GM21381 (cell line): ENCODE measurements at regions not wholly inside any gene's neighbourhood (a gene's known extent, or its start where the extent isn't known, plus 50 kb on each side); places are given as distances from the start of the nearest gene placed in this dataset.
"Not testable (repeated sequence)": the region's sequence is repeated elsewhere in the genome, so short reads cannot be mapped to it uniquely, and the experiment has no call there.

ENCODE experiments used
- ATAC-seq: cut with Tn5 transposase; IDR thresholded peaks from one replicate; pipeline ENCODE4 v1.9.1; 2021; ENCODE audit warnings: mild to moderate bottlenecking, moderate library complexity; ENCODE audit not compliant: unreplicated experiment

DNA sequence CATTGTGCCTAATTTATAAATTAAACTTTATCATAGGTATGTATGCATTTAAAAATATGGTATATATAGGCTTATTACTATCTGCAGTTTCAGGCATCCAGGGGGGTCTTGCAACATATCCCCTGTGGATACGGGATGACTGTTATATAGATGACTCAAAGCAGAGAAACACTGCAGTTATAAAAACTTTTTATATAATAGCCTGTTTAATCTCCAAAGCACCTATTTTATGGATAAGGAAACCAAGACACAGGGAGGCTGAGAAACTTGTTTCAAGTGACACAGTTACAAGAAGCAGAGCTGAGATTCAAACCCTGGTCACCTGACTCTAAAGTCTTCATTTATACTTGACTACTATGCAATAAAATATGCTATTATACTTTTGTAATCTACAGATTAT lies 897.7 kb downstream of the KCNA4 start:
- ATAC-seq: no peak

GRCh38 chr11:29100967-29101366 lies 915.9 kb downstream of the KCNA4 start:
- no peak for ATAC-seq

DNA sequence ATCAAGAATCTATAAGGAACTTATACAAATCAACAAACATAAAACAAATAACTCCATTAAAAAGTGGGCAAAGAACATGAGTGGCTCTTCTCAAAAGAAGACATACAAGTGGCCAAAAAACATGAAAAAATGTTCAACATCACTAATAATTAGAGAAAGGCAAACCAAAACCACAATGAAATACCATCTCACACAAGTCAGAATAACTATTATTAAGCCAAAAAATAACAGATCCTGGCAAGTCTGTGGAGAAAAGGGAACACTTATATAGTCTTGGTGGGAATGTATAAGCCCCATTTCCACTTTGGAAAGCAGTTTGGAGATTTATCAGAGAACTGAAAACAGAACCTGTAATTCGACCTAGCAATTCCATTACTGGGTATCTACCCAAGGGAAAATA lies 921.0 kb downstream of the KCNA4 start:
- no peak for ATAC-seq

- ATAC-seq: no peak
These were observed 923.3 kb downstream of the KCNA4 start for GRCh38 chr11:29093416-29094120.

DNA sequence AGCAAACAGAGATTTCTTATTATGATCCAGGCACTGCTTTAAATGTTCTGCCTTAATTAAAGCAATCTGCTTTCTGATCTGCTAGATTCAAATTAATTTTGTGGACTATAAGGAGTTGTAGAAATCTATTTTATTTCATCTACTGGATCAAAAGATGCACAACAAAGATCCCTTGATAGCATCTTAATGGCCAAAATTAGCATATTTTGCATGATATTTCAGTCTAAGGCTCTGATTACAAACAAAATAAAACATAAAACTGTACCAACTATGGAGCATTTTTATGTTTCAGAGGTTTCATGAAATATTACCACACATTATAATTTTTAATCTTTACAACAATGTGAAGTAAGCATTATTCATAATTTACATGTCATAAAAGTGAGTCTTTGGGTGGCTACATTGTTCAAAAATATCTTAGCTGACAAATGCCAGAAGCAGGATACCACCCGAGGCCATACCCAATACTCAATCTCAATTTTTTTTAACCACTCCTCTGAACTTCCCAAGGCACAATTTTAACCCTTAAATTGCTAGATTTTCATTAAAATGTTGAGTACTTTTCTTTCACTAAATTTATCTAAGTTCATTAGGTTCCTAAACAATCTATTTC lies 929.5 kb downstream of the KCNA4 start:
- ATAC-seq: no peak

DNA sequence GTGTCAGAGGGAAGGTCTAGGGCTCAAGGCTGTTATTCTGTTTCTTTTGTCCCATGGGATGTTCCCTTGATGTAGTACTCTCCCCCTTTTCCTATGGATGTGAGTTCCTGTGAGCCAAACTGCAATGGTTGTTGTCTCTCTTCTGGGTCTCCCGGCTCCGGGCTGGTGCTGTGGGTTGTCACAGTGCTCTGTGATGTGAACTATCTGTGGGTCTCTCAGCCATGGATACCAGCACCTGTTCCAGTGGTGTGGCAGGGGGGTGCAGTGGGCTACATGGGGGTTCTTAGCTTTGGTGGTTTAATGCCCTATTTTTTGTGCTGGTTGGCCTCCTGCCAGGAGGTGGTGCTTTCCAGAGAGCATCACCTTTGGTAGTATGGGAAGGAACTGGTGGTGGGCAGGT lies 941.1 kb downstream of the KCNA4 start:
- no peak for ATAC-seq

- no peak for ATAC-seq
These were observed 953.0 kb downstream of the KCNA4 start for GRCh38 chr11:29063630-29064361.

DNA sequence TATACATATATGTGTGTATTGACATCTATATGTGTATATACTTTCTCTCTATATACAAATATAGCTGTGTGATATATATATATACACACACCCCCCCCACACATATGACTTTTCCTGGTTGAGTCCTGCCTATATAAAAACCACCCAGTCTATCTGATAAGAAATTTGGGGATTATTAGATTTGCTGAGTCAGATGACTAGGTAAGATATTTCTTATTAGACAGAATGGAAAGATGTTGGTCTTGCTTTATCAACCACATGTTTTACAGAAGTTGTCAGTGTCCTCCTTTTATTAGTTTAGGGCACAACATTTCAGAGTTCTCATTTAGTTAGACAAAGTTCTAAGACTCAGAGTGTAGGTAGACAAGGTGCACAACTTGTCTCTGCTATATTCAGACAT lies 953.3 kb downstream of the METTL15 start:
- no peak for ATAC-seq

DNA sequence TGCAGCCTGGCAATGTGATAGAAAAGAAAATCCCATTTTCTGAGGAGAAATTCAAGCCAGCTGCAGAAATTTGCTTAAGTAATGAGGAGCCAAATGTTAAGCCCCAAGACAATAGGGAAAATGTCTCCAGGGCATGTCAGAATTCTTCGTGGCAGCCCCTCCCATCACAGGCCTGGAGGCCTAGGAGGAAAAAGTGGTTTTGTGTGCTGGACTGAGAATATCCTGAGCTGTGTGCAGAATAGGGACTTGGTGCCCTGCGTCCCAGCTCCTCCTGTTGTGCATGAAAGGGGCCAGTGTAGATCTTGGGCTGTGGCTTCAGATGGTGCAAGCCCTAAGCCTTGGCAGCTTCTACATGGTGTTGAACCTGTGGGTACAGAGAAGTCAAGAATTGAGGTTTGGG lies 948.3 kb downstream of the METTL15 start:
- not testable (repeated sequence) for ATAC-seq

GRCh38 chr11:29051935-29052334 lies 943.7 kb downstream of the METTL15 start:
- ATAC-seq: no peak

DNA sequence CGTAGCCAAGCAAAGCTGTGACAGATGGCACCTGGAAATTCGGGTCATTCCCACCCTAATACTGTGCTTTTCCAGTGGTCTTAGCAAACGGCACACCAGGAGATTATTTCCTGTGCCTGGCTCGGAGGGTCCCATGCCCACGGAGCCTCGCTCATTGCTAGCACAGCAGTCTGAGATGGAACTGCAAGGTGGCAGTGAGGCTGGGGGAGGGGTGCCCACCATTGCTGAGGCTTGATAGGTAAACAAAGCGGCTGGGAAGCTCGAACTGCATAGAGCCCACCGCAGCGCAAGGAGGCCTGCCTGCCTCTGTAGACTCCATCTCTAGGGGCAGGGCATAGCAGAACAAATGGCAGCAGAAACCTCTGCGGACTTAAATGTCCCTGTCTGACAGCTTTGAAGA lies 942.8 kb downstream of the METTL15 start:
- not testable (repeated sequence) for ATAC-seq

GRCh38 chr11:29040489-29040888 lies 932.3 kb downstream of the METTL15 start:
- ATAC-seq: no peak

DNA sequence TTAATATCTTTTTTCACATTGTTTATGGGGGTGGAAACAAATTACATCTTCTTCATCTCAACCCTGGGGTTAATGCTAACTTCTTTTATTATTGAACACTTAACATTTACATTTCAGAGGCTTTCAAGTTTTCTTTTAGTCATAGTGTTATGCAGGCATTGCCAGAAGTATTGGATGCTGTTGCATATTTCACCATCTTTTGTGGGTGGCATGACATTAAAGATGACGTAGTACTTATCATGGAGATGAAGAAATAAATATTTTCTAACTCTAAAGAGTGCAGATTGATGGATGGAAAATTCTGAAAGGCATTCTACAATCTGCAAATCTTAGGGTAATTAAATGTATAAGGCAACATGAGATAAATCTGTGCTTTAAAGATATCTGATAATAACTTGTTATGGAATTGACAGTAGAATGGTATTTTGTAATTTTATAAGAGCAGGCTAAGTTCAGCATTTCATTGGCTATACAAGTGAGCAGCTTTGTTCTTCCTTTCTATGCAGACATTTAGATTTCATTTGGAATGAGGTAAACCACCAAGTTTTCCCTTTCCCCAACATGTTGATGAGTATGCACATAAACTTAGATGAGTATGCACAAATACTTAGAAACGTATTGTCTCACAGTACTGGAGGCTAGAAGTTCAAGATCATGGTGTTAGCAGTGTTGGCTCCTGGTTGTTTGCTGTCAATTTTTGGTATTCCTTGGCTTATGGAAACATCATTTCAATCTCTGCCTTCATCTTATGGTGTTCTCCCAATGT lies 924.4 kb downstream of the METTL15 start:
- ATAC-seq: no peak

DNA sequence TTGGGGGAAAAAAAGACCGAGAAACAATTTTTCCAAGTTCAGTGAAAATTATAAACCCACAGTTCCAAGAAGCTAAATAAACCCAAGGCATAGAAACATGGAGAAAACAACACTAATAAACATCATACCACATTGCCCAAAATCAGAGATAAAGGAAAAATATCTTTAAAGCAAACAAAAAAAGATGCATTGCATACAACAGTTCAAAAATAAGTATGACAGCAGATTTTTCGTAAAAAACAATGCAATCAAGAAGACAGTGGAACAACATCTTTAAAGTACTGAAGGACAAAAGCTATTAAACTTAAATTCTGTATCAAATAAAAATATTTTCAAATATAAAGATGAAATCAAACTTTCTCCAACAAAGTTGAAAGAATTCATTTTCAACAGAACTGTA lies 921.3 kb downstream of the METTL15 start:
- no peak for ATAC-seq

- ATAC-seq: no peak
These were observed 919.2 kb downstream of the METTL15 start for GRCh38 chr11:29027436-29027835.

DNA sequence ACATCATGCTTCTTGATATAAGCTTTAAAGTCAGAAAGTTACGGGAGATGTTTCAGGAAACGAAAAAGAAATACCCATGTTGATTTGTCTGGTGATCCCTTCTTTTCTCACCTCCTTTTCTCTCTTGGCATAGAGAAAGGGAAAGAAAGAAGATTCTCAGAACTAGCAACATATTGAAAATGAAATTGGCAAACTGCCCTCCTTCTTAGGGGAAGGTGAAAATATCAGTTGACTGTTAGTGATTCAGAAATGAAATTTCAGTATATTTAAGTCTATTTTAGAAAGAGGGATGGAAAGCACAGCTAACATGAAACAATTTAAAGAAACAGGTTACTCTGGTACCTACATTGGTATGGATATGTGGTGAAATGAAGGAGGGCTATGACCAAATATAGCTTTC lies 918.1 kb downstream of the METTL15 start:
- no peak for ATAC-seq

DNA sequence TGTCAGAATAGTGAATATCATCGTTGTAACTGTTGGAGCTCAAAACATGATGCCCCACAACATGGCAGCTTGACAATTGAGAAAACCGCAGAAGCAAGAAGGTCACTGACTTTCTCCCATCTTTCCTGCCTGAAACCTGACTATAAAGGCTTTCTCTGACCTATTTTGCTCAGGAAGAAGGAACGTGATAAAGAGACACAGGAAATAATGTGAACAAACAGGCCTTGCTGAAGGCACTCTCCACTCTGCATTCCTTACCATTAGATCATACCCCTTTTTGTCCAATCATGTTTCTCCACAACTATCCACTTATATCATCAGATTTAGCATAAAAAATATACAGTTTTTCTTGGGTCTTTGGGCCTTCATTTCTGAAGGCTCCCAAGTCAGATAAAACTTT lies 916.8 kb downstream of the METTL15 start:
- ATAC-seq: no peak

GRCh38 chr11:29024386-29024785 lies 916.2 kb downstream of the METTL15 start:
- ATAC-seq: no peak

DNA sequence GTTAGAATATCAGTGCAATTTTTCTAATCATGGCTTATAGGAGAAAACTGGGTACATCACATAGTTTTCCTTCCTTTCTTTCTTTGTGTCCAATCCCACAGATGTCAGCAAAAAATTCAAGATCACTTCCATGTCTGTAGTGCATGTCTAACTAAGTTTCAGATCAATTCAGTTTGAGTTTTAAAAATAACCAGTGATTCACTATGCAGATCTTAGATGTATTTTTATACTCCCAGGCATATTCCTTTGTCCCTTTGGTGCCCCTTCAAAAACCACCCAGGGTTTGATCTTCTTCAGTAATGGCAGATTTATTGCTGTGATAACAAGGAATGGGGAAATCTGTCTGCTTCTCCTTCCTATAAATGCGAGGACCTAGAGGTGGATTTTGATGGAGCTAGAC lies 915.6 kb downstream of the METTL15 start:
- no peak for ATAC-seq

DNA sequence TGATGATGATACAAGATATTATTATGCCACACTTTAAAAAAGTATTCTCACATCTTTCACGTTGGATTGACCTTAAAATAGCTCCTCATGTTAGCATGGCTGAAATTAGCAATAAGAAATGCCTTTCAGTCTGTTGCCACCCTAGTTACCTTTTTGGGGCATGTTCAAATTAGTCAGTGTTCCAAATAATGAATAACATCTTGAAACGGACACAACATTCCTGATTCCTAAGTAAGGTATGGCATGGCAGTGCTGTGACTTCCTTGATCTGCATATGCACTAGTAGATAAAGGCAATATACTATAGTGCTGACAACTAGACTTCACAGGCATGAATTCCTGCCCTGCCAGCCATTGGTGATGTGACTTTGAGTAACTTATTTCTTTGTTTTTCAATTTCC lies 914.5 kb downstream of the METTL15 start:
- no peak for ATAC-seq

GRCh38 chr11:29019960-29020683 lies 911.9 kb downstream of the METTL15 start:
- ATAC-seq: no peak
